HepG2 (cell line): ENCODE measurements at regions not wholly inside any gene's neighbourhood (a gene's known extent, or its start where the extent isn't known, plus 50 kb on each side); places are given as distances from the start of the nearest gene placed in this dataset.

ENCODE experiments used
- ATAC-seq: fragments of 200-7000 bp; cut with Tn5 transposase; 3 replicates; pipeline ENCODE4 v1.9.1; 2020; ENCODE audit warnings: mild to moderate bottlenecking, moderate library complexity
- BruUV-seq: library from RNA; stranded (reverse); fragments of 400-500 nt; replicated peaks from 2 replicates; lab custom pipeline; 2021; lab: Mats Ljungman, UMichigan
- CTCF ChIA-PET: fragments of 300-600 bp; formaldehyde crosslinking; extraction: SDS; loops from one replicate; lab custom pipeline; 2021; ENCODE audit warnings: low total read pairs, inconsistent platforms, low intra/inter-chr PET ratio; lab: Yijun Ruan, JAX
- POLR2A ChIA-PET: fragments of 350-600 bp; sonication (Branson Sonifier 250); formaldehyde crosslinking; loops from one replicate; lab custom pipeline; 2020; ENCODE audit warnings: antibody characterized with exemption, inconsistent platforms; lab: Yijun Ruan, JAX
- DNase-seq: peaks from one replicate; pipeline ENCODE4 v3.0.0-alpha.2; 2015; ENCODE audit warnings: low spot score
- FAIRE-seq: peaks from 3 replicates; lab custom pipeline; 2011; peaks lifted over from hg19 to GRCh38; lab: Jason Lieb, UNC
- H2AFZ ChIP-seq: one replicate; pipeline ENCODE4 v1.6.1; 2011; ENCODE audit warnings: low read length, inconsistent platforms
- H3K27ac ChIP-seq: fragments of 300-600 bp; 3 replicates; pipeline ENCODE4 v1.8.0; 2011; ENCODE audit warnings: mixed run types, mild to moderate bottlenecking, mixed read lengths, low read length, inconsistent platforms; ENCODE audit not compliant: insufficient read depth; ENCODE audit errors: extremely low read length
- H3K27me3 ChIP-seq, 2 experiments: fragments of 200-600 bp in 1 of 2; 2 replicates in 1 of 2; 3 replicates in 1 of 2; pipeline versions ENCODE4 v1.6.0 to v1.8.0; 2011; ENCODE audit warnings: low read length in 2 of 2, mild to moderate bottlenecking in 2 of 2, moderate library complexity in 2 of 2, inconsistent platforms in 1 of 2; ENCODE audit not compliant: insufficient read depth in 2 of 2, control insufficient read depth in 1 of 2
- H3K36me3 ChIP-seq, 2 experiments: fragments of 200-600 bp in 1 of 2; replicated peaks in 1 of 2; 2 replicates in 1 of 2; 3 replicates in 1 of 2; pipeline versions ENCODE4 v1.5.1 to v1.8.0; 2011; ENCODE audit warnings: low read length in 2 of 2, inconsistent platforms in 1 of 2; ENCODE audit not compliant: insufficient read depth in 2 of 2, control insufficient read depth in 1 of 2
- H3K4me1 ChIP-seq: 2 replicates; pipeline ENCODE4 v1.5.1; 2012; ENCODE audit warnings: low read length, inconsistent platforms; ENCODE audit not compliant: insufficient read depth
- H3K4me2 ChIP-seq: 2 replicates; pipeline ENCODE4 v1.6.0; 2011; ENCODE audit warnings: low read depth, low read length, inconsistent platforms
- H3K4me3 ChIP-seq, 3 experiments: fragments of 200-600 bp in 1 of 3; sonication (generic), shearing (Covaris generic) in 1 of 3; replicated peaks in 1 of 3; 2 replicates each; pipeline ENCODE4 v1.5.1; 2011 to 2016; ENCODE audit warnings: low read length in 3 of 3, inconsistent platforms in 2 of 3, low read depth in 2 of 3, mild to moderate bottlenecking in 2 of 3, control low read depth in 1 of 3, mixed read lengths in 1 of 3; ENCODE audit not compliant: insufficient read depth in 1 of 3
- H3K79me2 ChIP-seq: one replicate; pipeline ENCODE4 v1.6.1; 2011; ENCODE audit warnings: low read length, inconsistent platforms; ENCODE audit not compliant: insufficient read depth
- H3K9ac ChIP-seq: 2 replicates; pipeline ENCODE4 v1.6.0; 2011; ENCODE audit warnings: mild to moderate bottlenecking, low read depth, low read length, inconsistent platforms; ENCODE audit not compliant: insufficient read depth
- H3K9me3 ChIP-seq: 2 replicates; pipeline ENCODE4 v1.5.1; 2012; ENCODE audit warnings: mild to moderate bottlenecking, low read length
- H4K20me1 ChIP-seq: 2 replicates; pipeline ENCODE4 v1.6.0; 2011; ENCODE audit warnings: inconsistent platforms, mild to moderate bottlenecking, low read length, moderate library complexity; ENCODE audit not compliant: insufficient read depth
- HHEX ChIP-seq: IDR thresholded peaks from 2 replicates; pipeline ENCODE4 v1.6.1; 2016; ENCODE audit warnings: control low read depth
- HNRNPL ChIP-seq: fragments of 200-400 bp; formaldehyde crosslinking; IDR thresholded peaks from 2 replicates; pipeline ENCODE4 v1.6.1; 2017; ENCODE audit warnings: mild to moderate bottlenecking, low read depth, low read length
- IKZF4 ChIP-seq: sonication (generic); formaldehyde crosslinking; IDR thresholded peaks from 2 replicates; pipeline ENCODE4 v1.5.1; 2020; ENCODE audit warnings: borderline replicate concordance, mild to moderate bottlenecking, low read depth, missing genetic modification reagents; ENCODE audit errors: not compliant biosample characterization
- NRL ChIP-seq: sonication (generic); formaldehyde crosslinking; IDR thresholded peaks from 2 replicates; pipeline ENCODE4 v1.5.0; 2020; ENCODE audit warnings: missing genetic modification reagents, mild to moderate bottlenecking, moderate library complexity, borderline replicate concordance
- PAWR ChIP-seq: sonication (generic); formaldehyde crosslinking; IDR thresholded peaks from 2 replicates; pipeline ENCODE4 v1.4.0; 2020; ENCODE audit warnings: missing genetic modification reagents, mild to moderate bottlenecking, borderline replicate concordance
- PHB2 ChIP-seq: fragments of 450-650 bp; IDR thresholded peaks from 2 replicates; pipeline ENCODE4 v1.6.1; 2018; ENCODE audit not compliant: partially characterized antibody
- PLRG1 ChIP-seq: fragments of 450-650 bp; conservative IDR thresholded peaks from 2 replicates; pipeline ENCODE4 v1.6.1; 2016
- REXO4 ChIP-seq: sonication (generic); formaldehyde crosslinking; IDR thresholded peaks from 2 replicates; pipeline ENCODE4 v1.8.0; 2022; ENCODE audit warnings: missing genetic modification reagents, mild to moderate bottlenecking, borderline replicate concordance
- SMAD3 ChIP-seq: sonication (generic); formaldehyde crosslinking; IDR thresholded peaks from 2 replicates; pipeline ENCODE4 v1.4.0; 2020; ENCODE audit warnings: missing genetic modification reagents
- SNAPC2 ChIP-seq: sonication (generic); formaldehyde crosslinking; IDR thresholded peaks from 2 replicates; pipeline ENCODE4 v1.8.1; 2022; ENCODE audit warnings: mild to moderate bottlenecking, missing genetic modification reagents
- ZBTB7A ChIP-seq: sonication (generic); formaldehyde crosslinking; IDR thresholded peaks from 2 replicates; pipeline ENCODE4 v1.8.0; 2022; ENCODE audit warnings: mild to moderate bottlenecking, missing genetic modification reagents
- ZFP36 ChIP-seq: fragments of 150-350 bp; IDR thresholded peaks from 2 replicates; pipeline ENCODE4 v1.6.1; 2018; ENCODE audit warnings: borderline replicate concordance, low read length, low read depth; ENCODE audit not compliant: partially characterized antibody
- ZMYM4 ChIP-seq: sonication (generic); formaldehyde crosslinking; IDR thresholded peaks from 2 replicates; pipeline ENCODE4 v1.8.1; 2023; ENCODE audit warnings: mild to moderate bottlenecking, missing genetic modification reagents
- ZNF713 ChIP-seq: sonication (generic); formaldehyde crosslinking; IDR thresholded peaks from 2 replicates; pipeline ENCODE4 v1.4.0; 2020; ENCODE audit warnings: mild to moderate bottlenecking, missing genetic modification reagents
- ZNF816 ChIP-seq: sonication (generic); formaldehyde crosslinking; IDR thresholded peaks from 2 replicates; pipeline ENCODE4 v1.8.0; 2022; ENCODE audit warnings: missing genetic modification reagents, mild to moderate bottlenecking, borderline replicate concordance
- WGBS: methylation state at CpG from one replicate; pipeline ENCODE4 v1.1.6; 2017; ENCODE audit warnings: low lambda C conversion rate; 5-methylcytosine and 5-hydroxymethylcytosine counted together
- in situ Hi-C: cut with HindIII; loops from 2 replicates; pipeline ENCODE4 v1.10.0; 2017; ENCODE audit warnings: low pct_unique_long_range_greater_than_20kb; ENCODE audit not compliant: extremely low pct_ligation_motif_present
- intact Hi-C: fragments of 100-400 bp; cut with micrococcal nuclease; formaldehyde crosslinking; loops from one replicate; pipeline ENCODE4 v1.10.0; 2022; ENCODE audit not compliant: unreplicated experiment
- TF ChIP-seq, protein P1 (sequence below): sonication (generic); formaldehyde crosslinking; IDR thresholded peaks from 2 replicates; pipeline ENCODE4 v1.9.0; 2021; ENCODE audit warnings: missing genetic modification reagents, borderline replicate concordance
- TF ChIP-seq, protein P2 (sequence below): sonication (generic); formaldehyde crosslinking; IDR thresholded peaks from 2 replicates; pipeline ENCODE4 v1.8.1; 2023; ENCODE audit warnings: missing genetic modification reagents, inconsistent platforms, borderline replicate concordance

DNA sequence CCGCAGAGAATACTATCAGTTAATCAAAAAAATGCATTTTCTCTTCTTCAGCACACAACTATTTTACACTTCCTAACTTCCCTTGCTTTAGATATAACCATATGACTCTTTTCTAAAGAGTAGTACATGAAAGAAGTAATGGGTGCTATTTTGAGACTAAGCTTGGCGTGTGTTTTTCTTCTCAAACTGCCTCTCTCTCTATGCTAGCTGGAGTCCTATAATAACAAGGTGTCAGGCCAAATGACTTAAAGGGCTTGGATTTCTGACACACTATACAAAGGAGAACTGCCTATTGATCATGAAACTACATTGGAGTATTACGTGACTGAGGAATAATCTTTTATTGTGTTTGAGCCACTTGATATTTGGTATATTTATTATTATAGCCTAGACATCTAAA lies 1330.1 kb upstream of the SPRY2 start:
- H3K4me3 ChIP-seq = no peak overlapping the region
- TF ChIP-seq, protein P1, sequence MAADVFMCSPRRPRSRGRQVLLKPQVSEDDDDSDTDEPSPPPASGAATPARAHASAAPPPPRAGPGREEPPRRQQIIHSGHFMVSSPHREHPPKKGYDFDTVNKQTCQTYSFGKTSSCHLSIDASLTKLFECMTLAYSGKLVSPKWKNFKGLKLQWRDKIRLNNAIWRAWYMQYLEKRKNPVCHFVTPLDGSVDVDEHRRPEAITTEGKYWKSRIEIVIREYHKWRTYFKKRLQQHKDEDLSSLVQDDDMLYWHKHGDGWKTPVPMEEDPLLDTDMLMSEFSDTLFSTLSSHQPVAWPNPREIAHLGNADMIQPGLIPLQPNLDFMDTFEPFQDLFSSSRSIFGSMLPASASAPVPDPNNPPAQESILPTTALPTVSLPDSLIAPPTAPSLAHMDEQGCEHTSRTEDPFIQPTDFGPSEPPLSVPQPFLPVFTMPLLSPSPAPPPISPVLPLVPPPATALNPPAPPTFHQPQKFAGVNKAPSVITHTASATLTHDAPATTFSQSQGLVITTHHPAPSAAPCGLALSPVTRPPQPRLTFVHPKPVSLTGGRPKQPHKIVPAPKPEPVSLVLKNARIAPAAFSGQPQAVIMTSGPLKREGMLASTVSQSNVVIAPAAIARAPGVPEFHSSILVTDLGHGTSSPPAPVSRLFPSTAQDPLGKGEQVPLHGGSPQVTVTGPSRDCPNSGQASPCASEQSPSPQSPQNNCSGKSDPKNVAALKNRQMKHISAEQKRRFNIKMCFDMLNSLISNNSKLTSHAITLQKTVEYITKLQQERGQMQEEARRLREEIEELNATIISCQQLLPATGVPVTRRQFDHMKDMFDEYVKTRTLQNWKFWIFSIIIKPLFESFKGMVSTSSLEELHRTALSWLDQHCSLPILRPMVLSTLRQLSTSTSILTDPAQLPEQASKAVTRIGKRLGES (CRISPR knock-in tag) = no peak
- no peak for TF ChIP-seq ZBTB7A (CRISPR knock-in tag)
- TF ChIP-seq HHEX (CRISPR knock-in tag) = no peak
- TF ChIP-seq, protein P2, sequence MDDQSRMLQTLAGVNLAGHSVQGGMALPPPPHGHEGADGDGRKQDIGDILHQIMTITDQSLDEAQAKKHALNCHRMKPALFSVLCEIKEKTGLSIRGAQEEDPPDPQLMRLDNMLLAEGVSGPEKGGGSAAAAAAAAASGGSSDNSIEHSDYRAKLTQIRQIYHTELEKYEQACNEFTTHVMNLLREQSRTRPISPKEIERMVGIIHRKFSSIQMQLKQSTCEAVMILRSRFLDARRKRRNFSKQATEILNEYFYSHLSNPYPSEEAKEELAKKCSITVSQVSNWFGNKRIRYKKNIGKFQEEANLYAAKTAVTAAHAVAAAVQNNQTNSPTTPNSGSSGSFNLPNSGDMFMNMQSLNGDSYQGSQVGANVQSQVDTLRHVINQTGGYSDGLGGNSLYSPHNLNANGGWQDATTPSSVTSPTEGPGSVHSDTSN (CRISPR knock-in tag) = no peak
- TF ChIP-seq REXO4 (CRISPR knock-in tag) = no peak
- no peak for TF ChIP-seq ZNF816 (CRISPR knock-in tag)
- TF ChIP-seq PHB2 = no peak
- no peak for TF ChIP-seq PAWR (CRISPR knock-in tag)
- TF ChIP-seq SNAPC2 (CRISPR knock-in tag) = no peak
- TF ChIP-seq HNRNPL = no peak
- TF ChIP-seq SMAD3 (CRISPR knock-in tag) = no peak
- TF ChIP-seq ZFP36 = no peak
- TF ChIP-seq IKZF4 = no peak
- no peak for TF ChIP-seq ZNF713
- TF ChIP-seq PLRG1 = no peak
- no peak for TF ChIP-seq ZMYM4 (CRISPR knock-in tag)
- TF ChIP-seq NRL (CRISPR knock-in tag) = no peak
- TF ChIP-seq, all 625 proteins: peak for 0
- intact Hi-C loops = no loop called here
- BruUV-seq = no TSS peak
- Histone ChIP-seq H4K20me1 (no peaks in the 10 kb centered on the region), H3K4me1 (no peaks in the 10 kb centered on the region), H3K4me2 (no peak overlapping the region), H3K27me3 (no peaks in the 10 kb centered on the region; a peak in 1 of 5 replicates), H3K9ac (no peak overlapping the region), H3K9me3 (no peaks in the 10 kb centered on the region), H3K79me2 (no peaks in the 10 kb centered on the region), H3K27ac (no peak overlapping the region), H3K36me3 (no peaks in the 10 kb centered on the region), H2AFZ (no peak overlapping the region)
- ATAC-seq (no peak), FAIRE-seq (no peak), DNase-seq (no peak)
- POLR2A ChIA-PET = no interaction called here
- CTCF ChIA-PET = no interaction called here
- in situ Hi-C loops = no loop called here
- WGBS = 5% methylated on average over 3 of the region's 3 CpGs
